ENCODE measurements at regions not wholly inside any gene's neighbourhood (a gene's known extent, or its start where the extent isn't known, plus 50 kb on each side); places are given as distances from the start of the nearest gene placed in this dataset.

- TF ChIP-seq CTCF (IDR thresholded peaks at IDR 0.05; ENCODE audit: borderline replicate concordance, extremely low read depth, low read length, poor library complexity, severe bottlenecking) (no peak), EZH2 (IDR thresholded peaks at IDR 0.05; ENCODE audit: borderline replicate concordance, low read depth, low read length, severe bottlenecking) (no peak)
Measured at GRCh38 chr5:61783481-61783880, 451.4 kb downstream of the ZSWIM6 start.
